ENCODE measurements at regions not wholly inside any gene's neighbourhood (a gene's known extent, or its start where the extent isn't known, plus 50 kb on each side); places are given as distances from the start of the nearest gene placed in this dataset.

- DNase-seq (ENCODE audit: low read depth): no peak
These were observed 55.4 kb upstream of the SEC61G start for GRCh38 chr7:54814401-54814800.

GRCh38 chr7:54817152-54817551, 58.1 kb upstream of the SEC61G start:
- Histone ChIP-seq H3K36me3 (ENCODE audit: control insufficient read depth, insufficient read depth, low read length) (no peaks in the 10 kb centered on the region), H3K27me3 (ENCODE audit: control insufficient read depth, insufficient read depth, low read length) (no peaks in the 10 kb centered on the region), H3K4me3 (ENCODE audit: low read depth, low read length) (no peak overlapping the region)
- no peak for DNase-seq (ENCODE audit: low read depth)
- no peak for TF ChIP-seq CTCF (IDR thresholded peaks at IDR 0.05; ENCODE audit: insufficient read depth, low read length, poor library complexity, severe bottlenecking)

More at GRCh38 chr7:54814401-54814800, 55.4 kb upstream of the SEC61G start:
- TF ChIP-seq CTCF (IDR thresholded peaks at IDR 0.05; ENCODE audit: insufficient read depth, low read length, poor library complexity, severe bottlenecking): no peak
- no peak overlapping the region for H3K4me3 ChIP-seq (ENCODE audit: low read depth, low read length)
- no peaks in the 10 kb centered on the region for H3K36me3 ChIP-seq (ENCODE audit: control insufficient read depth, insufficient read depth, low read length)
- no peaks in the 10 kb centered on the region for H3K27me3 ChIP-seq (ENCODE audit: control insufficient read depth, insufficient read depth, low read length)

GRCh38 chr7:54823776-54824175, 64.8 kb upstream of the SEC61G start:
- Histone ChIP-seq H3K4me3 (ENCODE audit: low read depth, low read length) (no peak overlapping the region), H3K36me3 (ENCODE audit: control insufficient read depth, insufficient read depth, low read length) (no peaks in the 10 kb centered on the region), H3K27me3 (ENCODE audit: control insufficient read depth, insufficient read depth, low read length) (no peaks in the 10 kb centered on the region)
- no peak for DNase-seq (ENCODE audit: low read depth)
- no peak for TF ChIP-seq CTCF (IDR thresholded peaks at IDR 0.05; ENCODE audit: insufficient read depth, low read length, poor library complexity, severe bottlenecking)

- no peak for TF ChIP-seq CTCF (IDR thresholded peaks at IDR 0.05; ENCODE audit: insufficient read depth, low read length, poor library complexity, severe bottlenecking)
- H3K36me3 ChIP-seq (ENCODE audit: control insufficient read depth, insufficient read depth, low read length): no peaks in the 10 kb centered on the region
- no peaks in the 10 kb centered on the region for H3K27me3 ChIP-seq (ENCODE audit: control insufficient read depth, insufficient read depth, low read length)
- DNase-seq (ENCODE audit: low read depth): no peak
- no peak overlapping the region for H3K4me3 ChIP-seq (ENCODE audit: low read depth, low read length)
These were observed 65.6 kb upstream of the SEC61G start for GRCh38 chr7:54824655-54825054.

GRCh38 chr7:54825368-54825767, 66.4 kb upstream of the SEC61G start:
- no peak for TF ChIP-seq CTCF (IDR thresholded peaks at IDR 0.05; ENCODE audit: insufficient read depth, low read length, poor library complexity, severe bottlenecking)
- DNase-seq (ENCODE audit: low read depth): no peak
- no peak overlapping the region for H3K4me3 ChIP-seq (ENCODE audit: low read depth, low read length)
- H3K36me3 ChIP-seq (ENCODE audit: control insufficient read depth, insufficient read depth, low read length): no peaks in the 10 kb centered on the region
- no peaks in the 10 kb centered on the region for H3K27me3 ChIP-seq (ENCODE audit: control insufficient read depth, insufficient read depth, low read length)

- no peak for TF ChIP-seq CTCF (IDR thresholded peaks at IDR 0.05; ENCODE audit: insufficient read depth, low read length, poor library complexity, severe bottlenecking)
These were observed 68.7 kb upstream of the SEC61G start for GRCh38 chr7:54827734-54828133.

More at GRCh38 chr7:54827734-54828133, 68.7 kb upstream of the SEC61G start:
- Histone ChIP-seq H3K4me3 (ENCODE audit: low read depth, low read length) (no peak overlapping the region), H3K27me3 (ENCODE audit: control insufficient read depth, insufficient read depth, low read length) (no peaks in the 10 kb centered on the region), H3K36me3 (ENCODE audit: control insufficient read depth, insufficient read depth, low read length) (no peaks in the 10 kb centered on the region)
- DNase-seq (ENCODE audit: low read depth): no peak
